ENCODE measurements at regions not wholly inside any gene's neighbourhood (a gene's known extent, or its start where the extent isn't known, plus 50 kb on each side); places are given as distances from the start of the nearest gene placed in this dataset.
"Not testable (repeated sequence)": the region's sequence is repeated elsewhere in the genome, so short reads cannot be mapped to it uniquely, and the experiment has no call there.

GRCh38 chr3:198173080-198173479, 213.1 kb downstream of the LMLN start:
- H3K79me1 ChIP-seq (ENCODE audit: low read depth, low read length); H3K27me3 ChIP-seq (ENCODE audit: control insufficient read depth in 3 of 3, insufficient read depth in 3 of 3, low read depth in 1 of 3, low read length in 3 of 3); H3K4me3 ChIP-seq (ENCODE audit: low read length in 2 of 2); H3K14ac ChIP-seq (ENCODE audit: low read length); H4K91ac ChIP-seq (ENCODE audit: low read depth, low read length, poor library complexity); H2BK120ac ChIP-seq (ENCODE audit: low read depth, low read length); DNase-seq (ENCODE audit: low spot score); H2BK15ac ChIP-seq (ENCODE audit: low read length); H3K36me3 ChIP-seq (replicated peaks in 1 of 2; ENCODE audit: control insufficient read depth in 2 of 2, insufficient read depth in 2 of 2, low read length in 2 of 2); H2BK12ac ChIP-seq (ENCODE audit: low read length); H2AFZ ChIP-seq (ENCODE audit: low read length); H2AK5ac ChIP-seq (ENCODE audit: low read depth, low read length); H3K9me3 ChIP-seq (replicated peaks in 1 of 2; ENCODE audit: control insufficient read depth in 2 of 2, insufficient read depth in 1 of 2, low read depth in 1 of 2, low read length in 2 of 2); H3K27ac ChIP-seq (replicated peaks; ENCODE audit: low read length); H3K4ac ChIP-seq (ENCODE audit: low read length); H3K9ac ChIP-seq (ENCODE audit: low read depth, low read length, poor library complexity); H3K4me2 ChIP-seq (ENCODE audit: insufficient read depth, low read length, poor library complexity, severe bottlenecking); H3K18ac ChIP-seq (ENCODE audit: low read length); H4K8ac ChIP-seq (ENCODE audit: low read depth, low read length); H2BK5ac ChIP-seq (ENCODE audit: low read length); H3K23ac ChIP-seq (ENCODE audit: low read depth, low read length, poor library complexity); H3K4me1 ChIP-seq (ENCODE audit: control insufficient read depth in 2 of 2, insufficient read depth in 1 of 2, low read depth in 1 of 2, low read length in 2 of 2): not testable (repeated sequence)
- WGBS, 2 donors (ENCODE audit: extremely low coverage in 2 of 2, insufficient read length in 2 of 2, insufficient replicate concordance in 1 of 2) = 100% methylated on average over 2 to 4 of the region's 5 CpGs

- not testable (repeated sequence) for H3K14ac ChIP-seq (ENCODE audit: low read length); H3K18ac ChIP-seq (ENCODE audit: low read length); H2BK5ac ChIP-seq (ENCODE audit: low read length); H3K79me1 ChIP-seq (ENCODE audit: low read depth, low read length); H2AFZ ChIP-seq (ENCODE audit: low read length); H3K4me2 ChIP-seq (ENCODE audit: insufficient read depth, low read length, poor library complexity, severe bottlenecking); H2BK15ac ChIP-seq (ENCODE audit: low read length); H3K27ac ChIP-seq (replicated peaks; ENCODE audit: low read length); DNase-seq (ENCODE audit: low spot score); H3K9ac ChIP-seq (ENCODE audit: low read depth, low read length, poor library complexity); H3K27me3 ChIP-seq (ENCODE audit: control insufficient read depth in 3 of 3, insufficient read depth in 3 of 3, low read depth in 1 of 3, low read length in 3 of 3); H3K4ac ChIP-seq (ENCODE audit: low read length); H2AK5ac ChIP-seq (ENCODE audit: low read depth, low read length); H3K36me3 ChIP-seq (replicated peaks in 1 of 2; ENCODE audit: control insufficient read depth in 2 of 2, insufficient read depth in 2 of 2, low read length in 2 of 2); H2BK120ac ChIP-seq (ENCODE audit: low read depth, low read length); H3K23ac ChIP-seq (ENCODE audit: low read depth, low read length, poor library complexity); H3K4me3 ChIP-seq (ENCODE audit: low read length in 2 of 2); H4K91ac ChIP-seq (ENCODE audit: low read depth, low read length, poor library complexity); H3K4me1 ChIP-seq (ENCODE audit: control insufficient read depth in 2 of 2, insufficient read depth in 1 of 2, low read depth in 1 of 2, low read length in 2 of 2); H3K9me3 ChIP-seq (replicated peaks in 1 of 2; ENCODE audit: control insufficient read depth in 2 of 2, insufficient read depth in 1 of 2, low read depth in 1 of 2, low read length in 2 of 2); H4K8ac ChIP-seq (ENCODE audit: low read depth, low read length); H2BK12ac ChIP-seq (ENCODE audit: low read length)
- WGBS, 2 donors (ENCODE audit: extremely low coverage in 2 of 2, insufficient read length in 2 of 2, insufficient replicate concordance in 1 of 2) = 100% methylated on average over 1 of the region's 1 CpG
Observed at GRCh38 chr3:198173929-198174574, 214.0 kb downstream of the LMLN start.
